Daoy (cell line): ENCODE measurements at regions not wholly inside any gene's neighbourhood (a gene's known extent, or its start where the extent isn't known, plus 50 kb on each side); places are given as distances from the start of the nearest gene placed in this dataset.
"Not testable (repeated sequence)": the region's sequence is repeated elsewhere in the genome, so short reads cannot be mapped to it uniquely, and the experiment has no call there.

ENCODE experiments used
- DNase-seq: peaks from one replicate; pipeline ENCODE4 v3.0.0-alpha.2; 2015; ENCODE audit warnings: low read depth

DNA sequence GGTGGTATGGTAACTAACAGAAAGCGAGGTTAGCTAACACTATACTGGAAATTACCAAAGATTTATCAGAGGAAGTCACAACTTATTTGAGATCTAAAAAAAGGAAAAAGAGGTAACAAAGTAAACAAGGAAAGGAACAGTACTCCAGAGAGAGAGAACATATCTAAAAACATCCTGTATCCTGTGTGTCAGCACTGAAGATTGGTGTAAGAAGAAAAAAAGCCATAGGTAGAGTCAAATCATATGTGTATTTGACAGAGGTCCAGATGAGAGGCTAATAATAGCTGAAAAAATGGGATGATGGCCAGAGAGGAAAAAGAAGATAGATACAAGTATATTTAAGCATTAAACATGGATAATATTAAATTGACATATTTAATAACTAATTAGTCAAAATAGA, 802.0 kb upstream of the FAM174A start:
- DNase-seq, result not testable (repeated sequence)

DNA sequence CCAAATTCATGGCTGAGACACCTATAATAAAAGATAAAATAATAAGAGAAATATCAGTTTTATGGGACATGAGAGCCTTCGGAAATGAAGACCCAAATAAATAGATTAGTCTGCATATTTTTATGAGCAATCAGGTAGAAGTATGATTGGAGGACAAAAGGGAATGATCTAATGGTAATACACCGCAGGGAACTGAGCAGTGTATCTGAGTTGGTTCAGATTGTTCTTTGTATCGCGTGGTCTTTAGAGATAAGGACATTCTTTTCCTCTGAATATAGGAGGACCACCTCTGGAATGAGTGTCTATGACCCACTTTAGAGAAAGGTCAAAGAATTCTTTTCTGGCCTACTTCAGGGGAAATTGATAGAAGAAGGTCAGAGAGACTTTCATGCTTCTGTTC, 801.8 kb upstream of the CHD1 start:
- DNase-seq, result not testable (repeated sequence)

DNA sequence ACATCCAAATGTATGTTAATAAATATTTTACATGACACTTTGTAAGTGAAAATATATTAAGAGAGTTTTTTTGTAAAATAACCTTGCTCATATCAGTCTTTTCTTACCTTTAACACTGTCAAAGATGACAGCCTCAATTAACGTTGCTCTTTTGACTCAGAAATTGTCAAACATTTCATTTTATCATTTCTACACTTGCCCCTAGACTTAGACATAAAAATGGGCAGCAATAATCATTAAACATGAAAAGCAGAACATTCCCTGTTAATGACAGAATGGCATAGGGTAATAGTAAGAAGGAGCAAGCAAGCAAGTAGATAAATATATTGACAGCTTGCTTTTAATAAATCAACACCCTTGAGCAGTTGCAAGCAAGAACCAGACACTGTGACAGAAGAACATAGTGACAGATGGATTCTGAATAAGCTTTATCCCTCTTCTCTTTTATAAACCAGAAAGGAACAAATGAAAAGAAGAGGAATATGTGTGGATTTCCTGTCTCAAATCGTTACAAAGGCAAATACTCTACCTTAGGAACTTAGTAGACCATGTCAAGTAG, 796.0 kb upstream of the CHD1 start:
- no peak for DNase-seq

DNA sequence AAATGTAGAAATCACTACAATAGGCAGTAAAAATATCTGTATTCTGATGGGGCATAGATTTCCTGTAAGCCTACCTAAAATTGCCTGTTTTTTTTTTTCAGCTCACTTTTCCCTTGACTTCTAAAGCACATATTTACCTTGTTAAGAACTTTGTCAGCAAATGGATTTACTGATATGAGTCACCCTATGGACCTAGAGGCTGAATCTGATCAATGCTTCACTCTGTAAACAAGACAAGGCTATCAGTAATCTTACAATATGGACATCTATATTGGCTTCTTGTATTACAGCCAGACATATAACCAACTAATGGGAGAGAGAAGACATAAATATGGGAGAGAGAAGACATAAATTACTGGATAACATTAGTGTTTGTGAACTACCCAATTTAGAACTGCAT, 792.7 kb upstream of the CHD1 start:
- no peak for DNase-seq

DNA sequence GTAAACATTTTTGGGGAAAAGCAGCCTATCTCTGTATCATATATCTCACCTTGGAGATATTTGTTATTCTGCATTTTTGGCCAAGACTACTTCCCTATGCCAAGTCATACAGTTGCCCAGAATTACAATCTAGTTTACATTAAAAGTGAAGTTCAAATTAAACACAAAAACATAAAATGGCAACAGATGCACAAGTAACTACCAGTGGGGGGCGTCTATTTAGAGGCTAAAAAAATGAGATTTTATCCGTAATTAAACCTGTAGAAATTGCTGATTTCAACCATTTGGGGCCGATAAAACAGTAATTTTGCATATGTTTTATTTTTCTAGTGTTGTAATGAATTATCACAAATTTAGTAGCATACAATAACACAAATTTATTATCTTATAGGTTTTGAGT, 787.1 kb upstream of the CHD1 start:
- no peak for DNase-seq

DNA sequence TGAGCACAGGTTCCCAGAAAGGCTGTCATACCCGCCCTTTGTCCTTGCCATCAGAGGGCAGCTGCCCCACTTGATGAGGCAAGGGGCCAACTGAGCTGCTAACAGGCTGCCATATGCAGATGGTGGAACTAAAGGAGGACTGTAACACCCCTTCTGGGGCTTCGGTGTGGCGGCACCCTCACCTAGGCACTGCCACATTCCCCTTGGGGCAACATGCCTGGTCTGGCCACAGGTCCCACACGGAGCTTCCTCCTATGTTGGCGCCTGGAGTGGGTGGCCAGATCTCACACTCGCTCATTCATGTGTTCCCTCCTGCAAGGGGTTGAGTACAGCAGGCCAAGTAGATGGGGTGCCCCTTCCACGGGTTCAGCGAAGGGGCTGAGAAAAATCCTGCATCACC, 777.4 kb upstream of the CHD1 start:
- no peak for DNase-seq

DNA sequence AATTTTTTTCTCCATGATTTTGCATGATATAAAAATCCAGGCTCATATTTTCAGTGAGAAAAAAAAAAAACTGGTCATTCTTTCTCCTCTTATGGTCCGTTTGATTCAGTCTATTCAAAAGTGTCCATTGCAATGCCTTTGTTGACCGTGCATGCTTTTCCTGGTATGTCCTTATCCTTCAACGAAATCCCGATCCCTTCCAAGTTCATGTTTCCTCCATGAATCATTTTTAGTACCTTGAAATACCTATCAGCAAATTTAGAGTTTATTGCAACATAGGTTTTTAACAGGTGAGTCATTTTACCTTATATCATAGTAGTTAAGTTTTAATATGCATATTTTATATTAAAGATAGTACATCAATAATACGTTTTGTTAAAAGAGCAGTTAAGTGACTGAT, 773.8 kb upstream of the CHD1 start:
- no peak for DNase-seq

DNA sequence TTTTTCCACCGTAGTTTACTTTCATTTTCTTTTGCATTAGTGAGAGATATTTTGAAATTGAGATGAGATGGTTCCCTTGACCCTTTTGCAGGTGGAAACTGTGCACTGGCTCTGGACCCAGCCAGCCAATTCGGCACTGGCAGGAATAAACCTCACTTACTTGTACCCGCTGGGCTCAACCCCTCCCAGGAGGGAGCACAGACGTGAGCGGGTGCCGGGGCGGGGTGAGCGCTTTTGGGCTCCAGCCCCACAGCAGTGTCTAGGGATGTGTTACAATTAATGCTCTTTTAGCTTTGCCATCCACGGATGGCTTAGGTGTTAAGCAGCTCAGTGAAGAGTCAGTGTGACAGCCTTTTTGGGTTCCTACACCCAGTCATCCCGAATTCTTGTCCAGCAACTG, 766.1 kb upstream of the CHD1 start:
- DNase-seq, result no peak

DNA sequence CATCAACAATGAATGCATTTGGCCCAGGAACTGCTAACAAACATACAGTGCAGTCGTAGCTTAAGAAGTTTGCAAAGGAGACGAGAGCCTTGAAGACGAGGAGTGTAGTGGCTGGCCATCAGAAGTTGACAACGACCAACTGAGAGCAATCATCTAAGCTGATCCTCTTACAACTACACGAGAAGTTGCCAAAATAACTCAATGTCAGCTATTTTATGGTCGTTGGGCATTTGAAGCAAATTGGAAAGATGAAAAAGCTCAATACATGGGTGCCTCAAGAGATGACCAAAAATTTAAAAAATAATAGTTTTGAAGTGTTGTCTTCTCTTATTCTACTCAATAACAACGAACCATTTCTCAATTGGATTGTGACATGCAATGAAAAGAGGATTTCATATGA, 757.7 kb upstream of the CHD1 start:
- no peak for DNase-seq

DNA sequence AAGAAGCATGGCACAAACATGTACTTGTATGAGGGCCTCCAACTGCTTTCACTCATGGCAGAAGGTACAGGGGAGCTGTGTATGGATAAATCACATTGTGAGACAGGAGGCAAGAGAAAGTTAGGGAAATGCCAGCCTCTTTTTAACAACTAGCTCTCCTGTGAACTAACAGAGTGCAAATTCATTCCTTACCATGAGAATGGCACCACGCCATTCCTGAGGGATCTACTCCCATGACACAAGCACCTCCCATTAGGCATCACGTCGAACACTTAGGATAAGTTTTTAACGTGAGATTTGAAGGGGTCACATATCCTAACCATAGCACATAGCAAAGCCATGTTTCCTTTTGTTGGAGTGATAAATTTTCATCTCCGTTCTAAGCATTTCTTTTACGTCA, 747.2 kb upstream of the CHD1 start:
- no peak for DNase-seq

DNA sequence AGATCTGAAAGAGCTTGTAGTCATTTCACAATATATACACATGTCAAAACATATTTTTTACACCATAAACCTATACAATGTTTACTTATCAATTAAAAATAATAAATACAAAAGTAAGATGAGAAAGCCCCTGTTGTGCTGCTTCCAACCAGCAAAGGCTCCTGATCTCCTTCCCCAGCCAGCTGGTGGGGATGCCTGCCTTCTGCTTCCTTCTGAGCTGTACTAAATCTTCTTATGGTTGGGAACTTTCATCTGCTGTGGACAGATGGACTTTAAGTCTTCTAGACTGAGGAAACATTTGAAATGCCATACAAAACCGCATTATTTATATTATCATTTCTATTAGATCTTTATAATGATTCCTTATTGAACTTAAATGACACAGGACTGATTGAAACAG, 745.3 kb upstream of the CHD1 start:
- no peak for DNase-seq

DNA sequence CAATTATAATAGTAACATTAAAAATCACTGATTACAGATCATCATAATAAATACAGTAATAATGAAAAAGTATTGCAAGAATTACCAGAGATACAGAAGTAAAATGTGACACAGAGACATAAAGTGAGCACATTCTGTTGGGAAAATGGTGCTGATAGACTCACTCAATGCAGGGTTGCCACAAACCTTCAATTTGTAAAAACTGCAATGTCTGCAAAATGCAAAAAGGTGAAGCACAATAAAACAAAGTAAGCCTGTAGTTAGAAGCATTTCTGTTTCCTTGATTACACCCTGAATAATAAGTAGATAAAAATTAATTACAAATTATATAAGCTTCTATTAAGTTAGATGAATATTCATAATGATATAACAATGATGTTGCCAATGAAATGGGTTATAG, 736.2 kb upstream of the CHD1 start:
- no peak for DNase-seq

DNA sequence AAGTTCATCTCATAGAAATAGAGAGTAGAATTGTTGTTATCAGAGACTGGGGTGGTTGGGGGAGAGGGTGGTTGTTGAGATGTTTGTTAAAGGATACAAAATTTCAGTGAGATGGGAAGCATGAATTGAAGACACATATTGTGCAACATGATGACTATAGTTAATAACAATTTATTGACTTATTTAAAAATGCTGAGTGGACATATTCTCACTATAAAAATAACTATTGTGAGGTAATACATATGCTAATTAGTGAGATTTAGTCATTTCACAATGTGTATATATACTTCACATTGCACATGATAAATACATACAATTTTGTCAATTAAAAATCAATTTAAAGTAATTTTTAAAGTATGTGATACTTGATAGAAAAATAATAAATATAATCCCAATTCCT, 722.5 kb upstream of the CHD1 start:
- no peak for DNase-seq

DNA sequence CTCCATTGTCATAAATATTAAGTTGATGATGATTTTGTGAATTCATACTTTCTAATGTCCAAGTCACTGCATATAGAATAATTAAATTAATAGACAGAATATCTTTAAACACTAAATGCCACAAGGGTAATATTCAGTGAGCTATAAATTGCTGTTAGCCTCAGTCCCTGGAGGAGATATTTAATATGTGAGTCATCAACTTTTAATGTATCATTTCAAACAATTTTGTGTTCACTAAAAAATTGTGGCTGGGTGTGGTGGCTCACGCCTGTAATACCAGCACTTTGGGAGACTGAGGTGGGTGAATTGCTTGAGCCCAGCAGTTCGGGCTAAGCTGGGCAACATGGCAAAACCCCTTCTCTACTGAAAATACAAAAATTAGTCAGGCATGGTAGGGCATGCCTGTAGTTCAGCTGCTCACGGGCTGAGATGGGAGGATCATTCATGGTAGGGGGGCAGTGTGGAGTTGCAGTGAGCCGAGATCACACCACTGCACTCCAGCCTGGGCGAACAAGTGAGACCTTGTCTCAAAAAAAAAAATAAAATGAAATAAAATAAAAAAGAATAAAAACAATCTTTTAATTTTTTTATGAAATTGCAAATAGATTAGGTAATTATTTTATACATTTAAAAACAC, 717.3 kb upstream of the CHD1 start:
- no peak for DNase-seq

DNA sequence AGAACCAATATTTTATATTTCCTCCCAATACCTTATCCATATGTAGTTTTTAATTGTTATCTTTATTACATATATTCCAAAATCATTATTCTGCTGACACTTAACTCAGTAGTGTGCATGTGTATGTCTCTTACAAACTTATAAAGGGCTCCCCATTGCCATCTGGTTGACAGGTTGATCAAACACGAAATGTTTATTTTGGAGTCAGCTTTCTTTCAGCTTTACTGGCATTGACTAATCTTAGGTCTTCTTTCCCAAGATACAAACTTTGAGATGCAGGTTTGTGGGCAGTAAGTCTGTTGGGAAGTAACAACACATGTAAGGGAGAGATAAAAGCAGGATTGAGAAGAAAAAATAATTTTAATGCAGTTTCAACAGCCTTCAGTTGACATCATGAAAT, 716.0 kb upstream of the CHD1 start:
- DNase-seq, result no peak

DNA sequence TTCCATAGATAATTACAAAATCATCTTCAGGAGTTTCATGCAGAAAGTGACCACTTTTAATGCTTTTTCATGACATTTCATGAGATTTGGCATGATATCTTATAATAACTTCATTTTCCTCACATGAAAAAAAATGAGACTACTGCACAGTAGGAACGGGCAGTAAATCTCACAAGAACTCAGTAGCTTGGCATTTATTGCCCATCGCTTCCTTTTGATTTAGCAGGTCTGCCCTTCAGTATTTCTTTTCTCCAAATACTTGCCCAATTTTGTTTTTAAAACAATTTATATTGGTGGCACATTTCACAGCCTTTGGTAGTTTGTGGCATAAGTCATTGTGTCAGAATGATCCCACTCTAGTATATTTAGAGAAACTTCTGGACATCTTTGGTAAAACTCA, 711.8 kb upstream of the CHD1 start:
- no peak for DNase-seq

DNA sequence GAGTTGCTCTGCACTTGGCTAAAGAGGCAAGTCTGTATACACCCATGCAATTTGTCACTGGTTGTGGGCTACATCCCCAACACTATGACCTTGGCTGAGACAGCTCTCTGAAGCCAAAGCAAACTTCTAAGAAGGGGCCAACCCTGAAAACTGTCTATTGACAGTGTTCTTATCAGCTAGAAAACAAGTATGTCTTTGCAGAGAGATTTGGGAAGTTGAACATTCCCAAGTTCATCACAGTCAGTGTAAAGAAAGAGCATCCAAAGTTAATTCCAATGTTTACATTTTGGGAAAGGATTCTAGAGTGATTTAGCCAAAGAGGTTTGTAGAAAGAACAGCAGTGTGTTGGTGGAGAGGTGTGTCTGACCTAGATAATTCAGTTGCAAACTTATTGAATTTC, 711.1 kb upstream of the CHD1 start:
- DNase-seq, result no peak

DNA sequence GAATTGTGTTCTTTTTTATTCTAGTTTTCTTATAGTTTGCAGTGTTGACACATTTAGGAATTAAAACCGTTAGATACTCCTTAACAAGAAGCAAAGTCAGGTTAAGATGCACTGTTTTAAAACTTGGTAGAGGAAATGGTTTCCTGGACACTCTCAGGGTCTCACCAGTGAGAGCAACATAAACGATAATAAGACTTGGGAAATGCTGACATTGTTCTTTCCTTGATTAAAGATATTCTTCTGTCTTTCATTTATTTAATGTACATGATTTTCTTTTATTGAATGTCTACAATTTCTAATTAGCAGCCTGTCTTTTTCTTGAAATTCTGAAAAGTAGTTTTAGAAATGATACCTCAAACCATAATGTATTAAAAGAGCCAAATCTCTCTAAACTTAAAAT, 707.9 kb upstream of the CHD1 start:
- DNase-seq, result no peak

DNA sequence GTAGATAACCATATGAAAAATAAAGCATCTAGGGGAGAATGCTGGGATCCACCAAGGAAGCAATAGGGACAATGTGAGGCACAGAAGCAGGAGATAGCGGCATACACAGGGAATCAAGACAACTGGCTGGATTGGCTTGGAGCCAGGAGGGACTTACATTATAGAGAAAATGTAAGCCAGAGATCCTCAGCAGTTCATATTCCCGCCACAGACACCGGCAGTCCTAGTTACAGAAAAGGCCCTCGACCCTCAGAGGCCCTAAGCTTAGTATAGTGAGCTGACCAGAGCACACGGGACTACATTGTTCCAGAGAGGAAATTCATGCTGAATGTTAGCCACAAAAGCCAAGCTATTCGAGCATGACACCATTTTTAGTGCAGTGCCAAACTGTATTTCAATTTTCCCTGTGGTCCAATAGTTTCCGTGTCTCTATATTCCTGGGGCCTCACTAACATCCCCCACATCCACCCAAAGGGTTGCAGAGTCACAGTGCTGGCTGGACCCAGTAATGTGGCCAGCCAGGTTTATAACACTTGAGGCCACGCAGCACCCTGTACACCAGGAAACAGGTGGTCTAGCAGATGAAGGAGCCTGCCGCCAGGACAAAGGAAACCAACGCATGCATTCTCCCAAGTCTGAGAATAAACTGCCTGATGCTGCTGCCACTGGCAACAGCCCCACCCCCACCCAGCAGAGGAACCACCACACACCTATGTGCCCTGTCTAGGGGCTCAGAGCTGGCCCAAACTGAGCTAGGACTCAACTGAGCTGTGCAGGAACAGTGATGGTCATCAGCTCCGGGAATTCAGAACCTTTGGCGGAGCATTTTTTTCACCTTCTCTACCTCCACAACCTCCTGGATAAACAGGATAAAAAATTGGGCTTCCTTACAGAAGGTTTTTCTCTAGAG, 693.2 kb upstream of the CHD1 start:
- no peak for DNase-seq

DNA sequence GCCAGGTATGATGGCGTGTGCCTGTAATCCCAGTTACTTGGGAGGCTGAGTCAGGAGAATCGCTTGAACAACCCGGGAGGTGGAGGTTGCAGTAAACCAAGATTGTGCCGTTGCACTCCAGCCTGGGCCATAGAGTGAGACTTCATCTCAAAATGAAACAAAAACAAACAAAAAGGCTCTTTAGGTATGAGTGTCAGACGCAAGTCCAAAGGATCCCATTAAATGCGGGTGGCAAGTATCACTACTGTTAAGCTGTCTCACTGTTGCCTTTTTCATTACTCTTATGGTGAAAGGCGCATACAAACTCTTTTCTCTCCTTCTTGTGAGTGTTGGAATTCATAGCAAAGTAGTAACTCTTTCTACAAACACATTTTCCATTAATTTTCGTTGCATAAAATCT, 688.5 kb upstream of the CHD1 start:
- no peak for DNase-seq

DNA sequence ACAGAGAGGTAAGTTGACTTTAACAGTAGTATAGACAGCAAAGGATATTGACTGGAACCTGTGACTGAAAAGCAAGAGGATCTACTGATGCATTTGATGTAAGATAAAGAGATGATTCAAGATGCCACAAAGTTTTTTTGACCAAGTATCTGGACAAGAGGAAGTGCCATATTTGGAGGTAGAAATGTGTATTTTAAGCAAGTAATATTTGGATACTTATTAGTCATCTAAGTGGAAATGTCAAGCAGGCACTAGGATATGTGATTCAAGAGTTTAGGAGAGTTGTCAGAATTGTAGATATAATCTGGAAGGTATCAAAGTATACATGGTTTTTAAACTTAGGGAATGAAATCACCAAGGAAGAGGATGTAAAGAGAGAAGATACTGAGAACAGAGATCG, 686.1 kb upstream of the CHD1 start:
- DNase-seq, result no peak

DNA sequence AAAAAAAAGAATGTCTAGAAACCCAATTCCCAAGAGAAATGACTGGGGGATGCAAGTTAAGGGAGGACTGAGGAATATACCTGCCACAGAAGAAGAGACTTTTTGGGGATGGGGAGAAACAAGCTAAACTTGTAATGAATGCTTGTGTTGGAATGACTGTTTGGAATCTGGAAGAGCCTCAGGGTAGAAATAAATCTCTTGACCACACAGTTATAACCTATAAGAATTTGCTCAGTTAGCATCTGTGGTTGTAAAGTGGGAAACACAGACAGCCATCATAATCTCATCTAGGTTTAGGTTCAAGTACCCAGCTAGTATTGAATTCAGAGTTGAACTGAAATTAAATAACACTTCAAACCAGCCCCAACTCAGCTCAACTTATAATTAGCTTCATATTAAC, 678.3 kb upstream of the CHD1 start:
- no peak for DNase-seq

DNA sequence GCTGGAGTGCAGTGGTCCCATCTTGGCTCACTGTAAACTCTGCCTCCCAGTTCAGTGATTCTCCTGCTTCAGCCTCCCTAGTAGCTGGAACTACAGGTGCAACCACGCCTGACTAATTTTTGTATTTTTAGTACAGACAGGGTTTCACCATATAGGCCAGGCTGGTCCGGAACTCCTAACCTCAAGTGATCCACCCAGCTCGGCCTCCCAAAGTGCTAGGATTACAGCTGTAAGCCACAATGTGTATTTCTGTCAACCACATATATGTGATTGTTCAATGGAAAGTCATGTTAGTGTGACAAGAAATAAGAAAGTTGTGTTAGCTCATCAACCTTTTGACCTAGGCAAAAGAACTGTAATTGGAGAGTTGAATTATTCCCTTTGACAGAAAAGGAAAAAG, 677.1 kb upstream of the CHD1 start:
- no peak for DNase-seq
